HepG2 (cell line): ENCODE measurements at regions not wholly inside any gene's neighbourhood (a gene's known extent, or its start where the extent isn't known, plus 50 kb on each side); places are given as distances from the start of the nearest gene placed in this dataset.

Source experiments
- ATAC-seq: fragments of 200-7000 bp; cut with Tn5 transposase; 3 replicates; pipeline ENCODE4 v1.9.1; 2020; ENCODE audit warnings: mild to moderate bottlenecking, moderate library complexity
- BruUV-seq: library from RNA; stranded (reverse); fragments of 400-500 nt; replicated peaks from 2 replicates; lab custom pipeline; 2021; lab: Mats Ljungman, UMichigan
- CTCF ChIA-PET: fragments of 300-600 bp; formaldehyde crosslinking; extraction: SDS; loops from one replicate; lab custom pipeline; 2021; ENCODE audit warnings: low total read pairs, inconsistent platforms, low intra/inter-chr PET ratio; lab: Yijun Ruan, JAX
- POLR2A ChIA-PET: fragments of 350-600 bp; sonication (Branson Sonifier 250); formaldehyde crosslinking; loops from one replicate; lab custom pipeline; 2020; ENCODE audit warnings: antibody characterized with exemption, inconsistent platforms; lab: Yijun Ruan, JAX
- DNase-seq: peaks from one replicate; pipeline ENCODE4 v3.0.0-alpha.2; 2015; ENCODE audit warnings: low spot score
- FAIRE-seq: peaks from 3 replicates; lab custom pipeline; 2011; peaks lifted over from hg19 to GRCh38; lab: Jason Lieb, UNC
- H2AFZ ChIP-seq: one replicate; pipeline ENCODE4 v1.6.1; 2011; ENCODE audit warnings: low read length, inconsistent platforms
- H3K27ac ChIP-seq: fragments of 300-600 bp; 3 replicates; pipeline ENCODE4 v1.8.0; 2011; ENCODE audit warnings: mixed run types, mild to moderate bottlenecking, mixed read lengths, low read length, inconsistent platforms; ENCODE audit not compliant: insufficient read depth; ENCODE audit errors: extremely low read length
- H3K27me3 ChIP-seq, 2 experiments: fragments of 200-600 bp in 1 of 2; 2 replicates in 1 of 2; 3 replicates in 1 of 2; pipeline versions ENCODE4 v1.6.0 to v1.8.0; 2011; ENCODE audit warnings: low read length in 2 of 2, mild to moderate bottlenecking in 2 of 2, moderate library complexity in 2 of 2, inconsistent platforms in 1 of 2; ENCODE audit not compliant: insufficient read depth in 2 of 2, control insufficient read depth in 1 of 2
- H3K36me3 ChIP-seq, 2 experiments: fragments of 200-600 bp in 1 of 2; replicated peaks in 1 of 2; 2 replicates in 1 of 2; 3 replicates in 1 of 2; pipeline versions ENCODE4 v1.5.1 to v1.8.0; 2011; ENCODE audit warnings: low read length in 2 of 2, inconsistent platforms in 1 of 2; ENCODE audit not compliant: insufficient read depth in 2 of 2, control insufficient read depth in 1 of 2
- H3K4me1 ChIP-seq: 2 replicates; pipeline ENCODE4 v1.5.1; 2012; ENCODE audit warnings: low read length, inconsistent platforms; ENCODE audit not compliant: insufficient read depth
- H3K4me2 ChIP-seq: 2 replicates; pipeline ENCODE4 v1.6.0; 2011; ENCODE audit warnings: low read depth, low read length, inconsistent platforms
- H3K4me3 ChIP-seq, 3 experiments: fragments of 200-600 bp in 1 of 3; sonication (generic), shearing (Covaris generic) in 1 of 3; replicated peaks in 1 of 3; 2 replicates each; pipeline ENCODE4 v1.5.1; 2011 to 2016; ENCODE audit warnings: low read length in 3 of 3, inconsistent platforms in 2 of 3, low read depth in 2 of 3, mild to moderate bottlenecking in 2 of 3, control low read depth in 1 of 3, mixed read lengths in 1 of 3; ENCODE audit not compliant: insufficient read depth in 1 of 3
- H3K79me2 ChIP-seq: one replicate; pipeline ENCODE4 v1.6.1; 2011; ENCODE audit warnings: low read length, inconsistent platforms; ENCODE audit not compliant: insufficient read depth
- H3K9ac ChIP-seq: 2 replicates; pipeline ENCODE4 v1.6.0; 2011; ENCODE audit warnings: mild to moderate bottlenecking, low read depth, low read length, inconsistent platforms; ENCODE audit not compliant: insufficient read depth
- H3K9me3 ChIP-seq: 2 replicates; pipeline ENCODE4 v1.5.1; 2012; ENCODE audit warnings: mild to moderate bottlenecking, low read length
- H4K20me1 ChIP-seq: 2 replicates; pipeline ENCODE4 v1.6.0; 2011; ENCODE audit warnings: inconsistent platforms, mild to moderate bottlenecking, low read length, moderate library complexity; ENCODE audit not compliant: insufficient read depth
- ATAD3A ChIP-seq: sonication (generic); formaldehyde crosslinking; IDR thresholded peaks from 2 replicates; pipeline ENCODE4 v1.4.0; 2020; ENCODE audit warnings: missing genetic modification reagents
- BRD4 ChIP-seq: sonication (generic); formaldehyde crosslinking; IDR thresholded peaks from 2 replicates; pipeline ENCODE4 v1.4.0; 2020; ENCODE audit warnings: missing genetic modification reagents
- KLF13 ChIP-seq: sonication (generic); formaldehyde crosslinking; IDR thresholded peaks from 2 replicates; pipeline ENCODE4 v1.4.0; 2020; ENCODE audit warnings: mild to moderate bottlenecking, missing genetic modification reagents
- MXD4 ChIP-seq: IDR thresholded peaks from 2 replicates; pipeline ENCODE4 v1.6.1; 2016; ENCODE audit warnings: mild to moderate bottlenecking, missing biosample characterization, missing genetic modification reagents
- POGK ChIP-seq: sonication (generic); formaldehyde crosslinking; conservative IDR thresholded peaks from 2 replicates; pipeline ENCODE4 v1.8.0; 2022; ENCODE audit warnings: mild to moderate bottlenecking, moderate library complexity, missing genetic modification reagents
- RBAK ChIP-seq: sonication (generic); formaldehyde crosslinking; IDR thresholded peaks from 2 replicates; pipeline ENCODE4 v1.5.1; 2020; ENCODE audit warnings: mild to moderate bottlenecking, missing genetic modification reagents
- RFX5 ChIP-seq: IDR thresholded peaks from 2 replicates; pipeline ENCODE4 v1.6.1; 2011; ENCODE audit warnings: low read depth, low read length, improper control_type of control experiment
- SP140L ChIP-seq: sonication (generic); formaldehyde crosslinking; IDR thresholded peaks from 2 replicates; pipeline ENCODE4 v1.4.0; 2020; ENCODE audit warnings: missing genetic modification reagents, borderline replicate concordance
- SP2 ChIP-seq: sonication (generic); formaldehyde crosslinking; IDR thresholded peaks from 2 replicates; pipeline ENCODE4 v1.5.1; 2020; ENCODE audit warnings: mild to moderate bottlenecking, missing genetic modification reagents
- ZFAT ChIP-seq: sonication (generic); formaldehyde crosslinking; conservative IDR thresholded peaks from 2 replicates; pipeline ENCODE4 v1.8.1; 2023; ENCODE audit warnings: missing genetic modification reagents, inconsistent platforms
- ZFP41 ChIP-seq: sonication (generic); formaldehyde crosslinking; IDR thresholded peaks from 2 replicates; pipeline ENCODE4 v1.4.0; 2020; ENCODE audit warnings: mild to moderate bottlenecking, missing genetic modification reagents, borderline replicate concordance
- ZNF704 ChIP-seq: sonication (generic); formaldehyde crosslinking; IDR thresholded peaks from 2 replicates; pipeline ENCODE4 v1.8.1; 2023; ENCODE audit warnings: mild to moderate bottlenecking, inconsistent platforms, moderate library complexity, missing genetic modification reagents, borderline replicate concordance
- ZNF710 ChIP-seq: sonication (generic); formaldehyde crosslinking; IDR thresholded peaks from 2 replicates; pipeline ENCODE4 v1.5.0; 2020; ENCODE audit warnings: mild to moderate bottlenecking, missing genetic modification reagents, borderline replicate concordance
- WGBS: methylation state at CpG from one replicate; pipeline ENCODE4 v1.1.6; 2017; ENCODE audit warnings: low lambda C conversion rate; 5-methylcytosine and 5-hydroxymethylcytosine counted together
- in situ Hi-C: cut with HindIII; loops from 2 replicates; pipeline ENCODE4 v1.10.0; 2017; ENCODE audit warnings: low pct_unique_long_range_greater_than_20kb; ENCODE audit not compliant: extremely low pct_ligation_motif_present
- intact Hi-C: fragments of 100-400 bp; cut with micrococcal nuclease; formaldehyde crosslinking; loops from one replicate; pipeline ENCODE4 v1.10.0; 2022; ENCODE audit not compliant: unreplicated experiment

GRCh38 chr12:5345534-5345933 lies 86.4 kb upstream of the NTF3 start:
- Histone ChIP-seq H3K36me3 (no peaks in the 10 kb centered on the region), H3K4me1 (no peaks in the 10 kb centered on the region), H3K4me3 (no peak overlapping the region), H3K4me2 (no peak overlapping the region), H2AFZ (no peak overlapping the region), H3K27me3 (no peaks in the 10 kb centered on the region), H4K20me1 (no peaks in the 10 kb centered on the region), H3K9me3 (no peaks in the 10 kb centered on the region), H3K9ac (no peak overlapping the region), H3K27ac (no peak overlapping the region), H3K79me2 (no peaks in the 10 kb centered on the region)
- ATAC-seq (no peak), FAIRE-seq (no peak), DNase-seq (no peak)
- ChIA-PET CTCF (no interaction called here), POLR2A (no interaction called here)
- no TSS peak for BruUV-seq
- in situ Hi-C loops (no loop called here), intact Hi-C loops (no loop called here)
- no peak for TF ChIP-seq RBAK
- TF ChIP-seq ATAD3A (CRISPR knock-in tag), result no peak
- TF ChIP-seq ZFP41, result no peak
- no peak for TF ChIP-seq ZFAT (CRISPR knock-in tag)
- TF ChIP-seq RFX5, result no peak
- no peak for TF ChIP-seq MXD4 (CRISPR knock-in tag)

GRCh38 chr12:5348057-5348456 lies 83.9 kb upstream of the NTF3 start:
- H3K79me2 ChIP-seq, result no peaks in the 10 kb centered on the region
- ChIA-PET CTCF (no interaction called here), POLR2A (no interaction called here)
- FAIRE-seq (no peak), DNase-seq (no peak), ATAC-seq (no peak)
- H3K4me3 ChIP-seq, result no peak overlapping the region
- H3K36me3 ChIP-seq, result no peaks in the 10 kb centered on the region
- H3K27ac ChIP-seq, result no peak overlapping the region
- 0% methylated on average over 3 of the region's 3 CpGs for WGBS
- H2AFZ ChIP-seq, result no peak overlapping the region
- H3K9me3 ChIP-seq, result no peaks in the 10 kb centered on the region
- in situ Hi-C loops (no loop called here), intact Hi-C loops (no loop called here)
- no TSS peak for BruUV-seq
- H3K27me3 ChIP-seq, result no peaks in the 10 kb centered on the region
- H3K9ac ChIP-seq, result no peak overlapping the region
- H3K4me1 ChIP-seq, result no peaks in the 10 kb centered on the region
- H3K4me2 ChIP-seq, result no peak overlapping the region
- H4K20me1 ChIP-seq, result no peaks in the 10 kb centered on the region
- TF ChIP-seq ZNF710 (CRISPR knock-in tag), result no peak
- no peak for TF ChIP-seq SP2 (CRISPR knock-in tag)
- TF ChIP-seq BRD4 (CRISPR knock-in tag), result no peak
- no peak for TF ChIP-seq ZNF704 (CRISPR knock-in tag)
- TF ChIP-seq KLF13, result no peak
- no peak for TF ChIP-seq SP140L (CRISPR knock-in tag)
- TF ChIP-seq POGK (CRISPR knock-in tag), result no peak
